ENCODE measurements at regions not wholly inside any gene's neighbourhood (a gene's known extent, or its start where the extent isn't known, plus 50 kb on each side); places are given as distances from the start of the nearest gene placed in this dataset.

DNA sequence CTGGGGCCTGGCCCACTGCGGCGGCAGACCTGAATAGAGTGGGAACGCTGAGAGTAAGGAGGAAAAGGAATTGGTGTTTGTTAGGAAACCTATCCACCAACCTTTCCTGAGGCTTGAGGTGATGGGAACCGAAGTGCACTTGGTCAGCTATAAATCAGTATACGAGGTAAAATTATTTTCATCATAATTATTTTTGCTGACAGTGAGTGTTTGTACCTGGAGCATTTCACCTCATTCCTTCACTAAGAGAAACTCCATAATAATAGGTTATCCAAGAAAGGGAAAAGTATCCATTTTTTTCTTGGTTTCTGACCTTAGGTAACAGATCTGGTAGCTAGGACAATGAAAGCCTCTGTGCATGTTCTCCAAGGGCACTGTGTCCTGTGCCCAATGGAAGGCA, 138.6 kb upstream of the RGPD4 start:
- no peak for TF ChIP-seq TAF1 (IDR thresholded peaks at IDR 0.05; ENCODE audit: borderline replicate concordance, insufficient read depth, low read length)

DNA sequence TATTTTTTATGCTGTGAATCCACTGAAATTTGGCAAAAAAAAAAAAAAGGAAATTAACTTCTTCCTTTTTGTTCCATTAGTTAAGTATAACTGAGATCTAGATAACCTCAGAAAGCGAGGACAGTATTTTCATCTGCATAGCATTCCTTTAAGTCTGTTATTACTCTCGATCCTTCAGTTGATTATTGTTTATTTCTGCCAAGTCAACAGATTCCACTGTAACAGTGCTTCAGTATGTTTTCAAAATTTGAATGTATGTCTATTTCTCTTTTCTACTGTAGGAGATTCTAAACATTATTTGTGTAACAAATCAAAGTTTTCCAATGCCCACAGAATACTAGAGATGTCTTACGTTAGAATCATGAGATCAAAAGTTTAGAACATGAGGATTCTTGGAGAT, 133.1 kb upstream of the RGPD4 start:
- no peak for TF ChIP-seq SIN3A (IDR thresholded peaks at IDR 0.05; ENCODE audit: borderline replicate concordance, insufficient read depth, low read length)
- no peak for TF ChIP-seq TAF1 (IDR thresholded peaks at IDR 0.05; ENCODE audit: borderline replicate concordance, insufficient read depth, low read length)
- TF ChIP-seq, protein P1, sequence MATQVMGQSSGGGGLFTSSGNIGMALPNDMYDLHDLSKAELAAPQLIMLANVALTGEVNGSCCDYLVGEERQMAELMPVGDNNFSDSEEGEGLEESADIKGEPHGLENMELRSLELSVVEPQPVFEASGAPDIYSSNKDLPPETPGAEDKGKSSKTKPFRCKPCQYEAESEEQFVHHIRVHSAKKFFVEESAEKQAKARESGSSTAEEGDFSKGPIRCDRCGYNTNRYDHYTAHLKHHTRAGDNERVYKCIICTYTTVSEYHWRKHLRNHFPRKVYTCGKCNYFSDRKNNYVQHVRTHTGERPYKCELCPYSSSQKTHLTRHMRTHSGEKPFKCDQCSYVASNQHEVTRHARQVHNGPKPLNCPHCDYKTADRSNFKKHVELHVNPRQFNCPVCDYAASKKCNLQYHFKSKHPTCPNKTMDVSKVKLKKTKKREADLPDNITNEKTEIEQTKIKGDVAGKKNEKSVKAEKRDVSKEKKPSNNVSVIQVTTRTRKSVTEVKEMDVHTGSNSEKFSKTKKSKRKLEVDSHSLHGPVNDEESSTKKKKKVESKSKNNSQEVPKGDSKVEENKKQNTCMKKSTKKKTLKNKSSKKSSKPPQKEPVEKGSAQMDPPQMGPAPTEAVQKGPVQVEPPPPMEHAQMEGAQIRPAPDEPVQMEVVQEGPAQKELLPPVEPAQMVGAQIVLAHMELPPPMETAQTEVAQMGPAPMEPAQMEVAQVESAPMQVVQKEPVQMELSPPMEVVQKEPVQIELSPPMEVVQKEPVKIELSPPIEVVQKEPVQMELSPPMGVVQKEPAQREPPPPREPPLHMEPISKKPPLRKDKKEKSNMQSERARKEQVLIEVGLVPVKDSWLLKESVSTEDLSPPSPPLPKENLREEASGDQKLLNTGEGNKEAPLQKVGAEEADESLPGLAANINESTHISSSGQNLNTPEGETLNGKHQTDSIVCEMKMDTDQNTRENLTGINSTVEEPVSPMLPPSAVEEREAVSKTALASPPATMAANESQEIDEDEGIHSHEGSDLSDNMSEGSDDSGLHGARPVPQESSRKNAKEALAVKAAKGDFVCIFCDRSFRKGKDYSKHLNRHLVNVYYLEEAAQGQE (IDR thresholded peaks at IDR 0.05; ENCODE audit: insufficient read depth in 1 of 2, low read depth in 2 of 2, low read length in 2 of 2), result no peak
- TF ChIP-seq POLR2AphosphoS5 (IDR thresholded peaks at IDR 0.05; ENCODE audit: low read depth, low read length), result no peak
- TF ChIP-seq FOXP2 (optimal IDR thresholded peaks at IDR 0.05; ENCODE audit: borderline replicate concordance, extremely low read depth, extremely low read length, insufficient read depth), result no peak

DNA sequence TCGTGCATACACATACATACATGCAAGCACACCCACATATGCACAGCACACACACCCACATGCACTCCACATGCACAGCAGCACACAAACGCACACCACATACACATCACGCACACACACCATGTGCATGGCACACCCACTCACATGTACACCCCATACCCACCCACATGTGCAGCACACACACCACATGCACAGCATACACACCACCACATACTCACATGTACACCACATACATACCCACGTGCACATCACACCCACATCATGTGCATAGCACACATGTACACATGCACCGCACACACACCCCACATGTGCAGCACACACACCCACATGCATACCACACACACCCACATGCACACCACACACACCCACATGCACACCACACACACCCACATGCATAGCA, 132.0 kb upstream of the RGPD4 start:
- no peak for TF ChIP-seq SIN3A (IDR thresholded peaks at IDR 0.05; ENCODE audit: borderline replicate concordance, insufficient read depth, low read length)
- no peak for TF ChIP-seq POLR2AphosphoS5 (IDR thresholded peaks at IDR 0.05; ENCODE audit: low read depth, low read length)

DNA sequence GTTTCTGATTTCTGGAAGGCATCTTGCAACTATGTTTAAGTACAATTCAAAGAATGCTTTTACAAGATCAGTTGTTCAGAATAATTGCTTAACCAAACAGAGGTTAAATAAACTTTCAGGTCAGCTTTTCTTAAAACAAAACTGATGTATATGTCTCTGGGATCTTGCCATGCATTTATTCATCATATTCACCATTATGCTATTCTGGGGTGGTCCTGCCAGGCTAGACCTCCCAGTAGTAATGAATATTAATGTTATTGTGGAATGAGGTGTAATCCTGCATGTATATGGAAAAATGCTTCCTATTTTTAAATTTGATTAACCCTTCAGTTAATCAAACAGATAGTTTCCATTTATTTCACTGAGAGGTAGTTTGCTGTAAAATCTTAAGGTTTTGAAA, 129.3 kb upstream of the RGPD4 start:
- TF ChIP-seq TAF1 (IDR thresholded peaks at IDR 0.05; ENCODE audit: borderline replicate concordance, insufficient read depth, low read length), result no peak
- no peak for TF ChIP-seq SIN3A (IDR thresholded peaks at IDR 0.05; ENCODE audit: borderline replicate concordance, insufficient read depth, low read length)
- TF ChIP-seq, protein P1 (IDR thresholded peaks at IDR 0.05; ENCODE audit: insufficient read depth in 1 of 2, low read depth in 2 of 2, low read length in 2 of 2), result no peak
- TF ChIP-seq POLR2AphosphoS5 (IDR thresholded peaks at IDR 0.05; ENCODE audit: low read depth, low read length), result no peak
- TF ChIP-seq FOXP2 (optimal IDR thresholded peaks at IDR 0.05; ENCODE audit: borderline replicate concordance, extremely low read depth, extremely low read length, insufficient read depth), result no peak

DNA sequence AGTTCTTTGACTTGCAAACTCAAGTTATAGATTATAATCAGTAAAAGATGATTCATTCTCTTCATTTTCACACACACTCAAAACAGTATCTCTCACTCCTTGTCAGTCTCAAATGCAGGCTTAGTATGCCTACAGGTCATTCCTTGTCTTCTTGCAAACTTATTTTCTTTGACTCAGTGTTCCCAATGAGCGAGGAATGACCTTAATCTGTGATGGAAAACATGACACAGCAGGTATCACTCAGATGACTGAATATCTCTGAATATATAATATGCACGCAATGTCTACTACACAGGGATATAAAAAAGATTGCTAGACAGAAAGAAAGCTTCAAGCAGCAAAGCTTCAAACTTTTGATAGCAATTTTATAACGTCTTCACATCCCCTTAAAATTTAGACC, 127.8 kb upstream of the RGPD4 start:
- no peak for TF ChIP-seq FOXP2 (optimal IDR thresholded peaks at IDR 0.05; ENCODE audit: borderline replicate concordance, extremely low read depth, extremely low read length, insufficient read depth)
- TF ChIP-seq, protein P1 (IDR thresholded peaks at IDR 0.05; ENCODE audit: insufficient read depth in 1 of 2, low read depth in 2 of 2, low read length in 2 of 2), result no peak
- no peak for TF ChIP-seq SIN3A (IDR thresholded peaks at IDR 0.05; ENCODE audit: borderline replicate concordance, insufficient read depth, low read length)
- no peak for TF ChIP-seq TAF1 (IDR thresholded peaks at IDR 0.05; ENCODE audit: borderline replicate concordance, insufficient read depth, low read length)
- TF ChIP-seq POLR2AphosphoS5 (IDR thresholded peaks at IDR 0.05; ENCODE audit: low read depth, low read length), result no peak

DNA sequence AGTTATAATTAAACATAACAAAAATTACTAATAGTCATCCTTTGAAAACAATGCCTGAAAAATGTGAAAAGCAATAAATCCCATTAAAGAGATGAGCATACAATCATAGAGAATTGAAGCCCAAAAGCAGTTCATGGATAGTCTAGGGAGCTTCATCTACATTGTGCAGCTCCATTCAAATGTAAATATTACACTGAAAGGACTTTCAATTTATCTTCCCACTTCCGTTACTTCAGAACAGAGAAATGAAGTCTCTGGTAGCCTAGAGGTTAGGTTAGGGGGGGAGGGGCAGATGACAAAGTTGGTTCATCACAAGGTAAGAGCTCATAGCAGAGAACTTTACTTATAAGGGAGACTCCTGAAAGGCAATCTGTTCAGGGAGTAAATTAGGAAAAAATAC, 126.6 kb upstream of the RGPD4 start:
- TF ChIP-seq TAF1 (IDR thresholded peaks at IDR 0.05; ENCODE audit: borderline replicate concordance, insufficient read depth, low read length) (no peak), POLR2AphosphoS5 (IDR thresholded peaks at IDR 0.05; ENCODE audit: low read depth, low read length) (no peak), FOXP2 (optimal IDR thresholded peaks at IDR 0.05; ENCODE audit: borderline replicate concordance, extremely low read depth, extremely low read length, insufficient read depth) (no peak), SIN3A (IDR thresholded peaks at IDR 0.05; ENCODE audit: borderline replicate concordance, insufficient read depth, low read length) (no peak)
- TF ChIP-seq, protein P1 (IDR thresholded peaks at IDR 0.05; ENCODE audit: insufficient read depth in 1 of 2, low read depth in 2 of 2, low read length in 2 of 2), result no peak
